Loucy (cell line): ENCODE measurements at regions not wholly inside any gene's neighbourhood (a gene's known extent, or its start where the extent isn't known, plus 50 kb on each side); places are given as distances from the start of the nearest gene placed in this dataset.

Source experiments
- CTCF ChIP-seq: fragments of 200-600 bp; sonication (generic); conservative IDR thresholded peaks from 2 replicates; pipeline ENCODE4 v1.5.1; 2014; ENCODE audit warnings: mild to moderate bottlenecking, antibody characterized with exemption, low read length
- EZH2phosphoT487 ChIP-seq: fragments of 200-600 bp; IDR thresholded peaks from 2 replicates; pipeline ENCODE4 v1.6.1; 2018; ENCODE audit warnings: antibody characterized with exemption, mild to moderate bottlenecking, moderate library complexity, borderline replicate concordance

DNA sequence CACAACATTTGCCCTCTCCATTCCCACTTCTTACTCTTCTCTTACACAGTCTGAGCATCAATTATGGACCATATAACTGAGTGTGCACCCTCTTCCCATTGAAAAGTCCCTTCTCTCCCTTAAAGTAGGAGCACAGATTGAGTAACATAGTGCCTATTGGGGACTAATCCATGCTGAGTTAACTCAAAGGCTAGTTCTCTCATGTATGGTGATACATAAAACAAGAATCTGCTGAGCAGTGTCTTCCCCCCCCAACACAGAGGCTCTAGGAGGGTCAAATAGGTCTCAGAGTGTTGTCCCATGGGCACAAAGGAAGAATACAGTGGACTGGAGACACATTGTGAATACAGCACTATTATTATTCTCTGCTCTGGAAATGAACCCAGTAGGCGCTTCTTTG lies 274.6 kb upstream of the BOD1L1 start:
- TF ChIP-seq CTCF (no peak), EZH2phosphoT487 (no peak)
